Sigmoid colon (tissue), 4 donors: ENCODE measurements at regions not wholly inside any gene's neighbourhood (a gene's known extent, or its start where the extent isn't known, plus 50 kb on each side); places are given as distances from the start of the nearest gene placed in this dataset.

Source experiments
- CTCF ChIP-seq, 4 experiments: fragments of 450-650 bp in 3 of 4; fragments of 200-600 bp in 1 of 4; IDR thresholded peaks; one replicate each; pipeline ENCODE4 v1.5.1; 2016 to 2019; ENCODE audit warnings: antibody characterized with exemption in 4 of 4, mild to moderate bottlenecking in 3 of 4, moderate library complexity in 2 of 4
- EP300 ChIP-seq, 4 donors: sonication (generic); formaldehyde crosslinking; IDR thresholded peaks; one replicate each; pipeline ENCODE4 v1.6.1; 2017; ENCODE audit warnings: antibody characterized with exemption in 4 of 4
- POLR2A ChIP-seq, 2 donors: fragments of 450-650 bp; IDR thresholded peaks; one replicate each; pipeline ENCODE4 v1.6.1; 2016; ENCODE audit warnings: antibody characterized with exemption in 2 of 2, mild to moderate bottlenecking in 2 of 2, moderate library complexity in 2 of 2
- POLR2AphosphoS5 ChIP-seq, 4 donors: sonication (generic); formaldehyde crosslinking; IDR thresholded peaks; one replicate each; pipeline ENCODE4 v1.6.1; 2017; ENCODE audit warnings: antibody characterized with exemption in 4 of 4

- TF ChIP-seq CTCF (IDR thresholded peaks at IDR 0.05) = no peak
- TF ChIP-seq POLR2A (IDR thresholded peaks at IDR 0.05) = no peak
- TF ChIP-seq EP300 (IDR thresholded peaks at IDR 0.05) = no peak
- TF ChIP-seq POLR2AphosphoS5 (IDR thresholded peaks at IDR 0.05) = no peak
These were observed 108.8 kb upstream of the EEPD1 start for GRCh38 chr7:36044101-36044892.
